ENCODE measurements at regions not wholly inside any gene's neighbourhood (a gene's known extent, or its start where the extent isn't known, plus 50 kb on each side); places are given as distances from the start of the nearest gene placed in this dataset.

- TF ChIP-seq ZBTB40 (IDR thresholded peaks at IDR 0.05), result no peak
- no peak for TF ChIP-seq ZBTB40 (CRISPR knock-in tag; IDR thresholded peaks at IDR 0.05)
- TF ChIP-seq TEAD1 (CRISPR knock-in tag; IDR thresholded peaks at IDR 0.05), result no peak
- no peak for TF ChIP-seq RBM25 (IDR thresholded peaks at IDR 0.05; ENCODE audit: low read depth, low read length, severe bottlenecking)
- TF ChIP-seq, protein P1, sequence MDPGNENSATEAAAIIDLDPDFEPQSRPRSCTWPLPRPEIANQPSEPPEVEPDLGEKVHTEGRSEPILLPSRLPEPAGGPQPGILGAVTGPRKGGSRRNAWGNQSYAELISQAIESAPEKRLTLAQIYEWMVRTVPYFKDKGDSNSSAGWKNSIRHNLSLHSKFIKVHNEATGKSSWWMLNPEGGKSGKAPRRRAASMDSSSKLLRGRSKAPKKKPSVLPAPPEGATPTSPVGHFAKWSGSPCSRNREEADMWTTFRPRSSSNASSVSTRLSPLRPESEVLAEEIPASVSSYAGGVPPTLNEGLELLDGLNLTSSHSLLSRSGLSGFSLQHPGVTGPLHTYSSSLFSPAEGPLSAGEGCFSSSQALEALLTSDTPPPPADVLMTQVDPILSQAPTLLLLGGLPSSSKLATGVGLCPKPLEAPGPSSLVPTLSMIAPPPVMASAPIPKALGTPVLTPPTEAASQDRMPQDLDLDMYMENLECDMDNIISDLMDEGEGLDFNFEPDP (CRISPR knock-in tag; IDR thresholded peaks at IDR 0.05), result no peak
These were observed 754.2 kb upstream of the ID2 start (continued) for GRCh38 chr2:7927691-7928090.

Data from K562 (cell line).